ENCODE measurements at regions not wholly inside any gene's neighbourhood (a gene's known extent, or its start where the extent isn't known, plus 50 kb on each side); places are given as distances from the start of the nearest gene placed in this dataset.

DNA sequence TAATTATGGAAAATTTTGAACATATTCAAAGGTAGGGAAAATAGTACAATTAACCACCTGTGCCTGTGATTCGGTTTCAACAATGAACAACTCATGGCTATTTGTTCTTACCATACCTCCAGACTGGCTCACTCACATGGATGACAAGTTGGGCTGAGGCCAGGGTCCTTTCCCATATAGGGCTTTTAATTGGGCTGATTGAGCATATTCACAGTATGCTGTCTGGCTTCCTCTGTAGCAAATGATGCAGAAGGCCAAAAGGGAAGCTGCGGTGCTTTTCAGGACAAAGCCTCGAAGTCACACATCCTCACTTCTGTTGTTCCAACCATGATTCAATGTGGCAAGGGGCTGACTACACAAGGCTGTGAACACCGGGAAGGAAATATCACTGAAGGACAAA is 297.5 kb upstream of the SLC16A7 start:
- Histone ChIP-seq H3K79me2 (ENCODE audit: insufficient read depth, low read length) (no peaks in the 10 kb centered on the region), H3K9me3 (ENCODE audit: low read length) (no peaks in the 10 kb centered on the region), H3K9ac (ENCODE audit: insufficient read depth, low read depth, low read length) (no peak overlapping the region), H3K4me2 (ENCODE audit: low read depth, low read length) (no peak overlapping the region), H3K27ac (ENCODE audit: extremely low read length, insufficient read depth, low read length) (no peak overlapping the region), H2AFZ (ENCODE audit: low read length) (no peak overlapping the region), H3K4me3 (replicated peaks in 1 of 3; ENCODE audit: insufficient read depth in 1 of 3, low read depth in 2 of 3, low read length in 3 of 3) (no peak overlapping the region), H3K4me1 (ENCODE audit: insufficient read depth, low read length) (no peaks in the 10 kb centered on the region), H3K27me3 (ENCODE audit: control insufficient read depth in 1 of 2, insufficient read depth in 2 of 2, low read length in 2 of 2) (no peaks in the 10 kb centered on the region), H4K20me1 (ENCODE audit: insufficient read depth, low read length) (no peaks in the 10 kb centered on the region), H3K36me3 (replicated peaks in 1 of 2; ENCODE audit: control insufficient read depth in 1 of 2, insufficient read depth in 2 of 2, low read length in 2 of 2) (no peaks in the 10 kb centered on the region)
- in situ Hi-C loops (cut with HindIII; ENCODE audit: extremely low pct_ligation_motif_present, low pct_unique_long_range_greater_than_20kb) (no loop called here), intact Hi-C loops (cut with micrococcal nuclease; ENCODE audit: unreplicated experiment) (no loop called here)
- ChIA-PET POLR2A (no interaction called here), CTCF (ENCODE audit: low intra/inter-chr PET ratio, low total read pairs) (no interaction called here)
- WGBS (ENCODE audit: low lambda C conversion rate), result 27% methylated on average over 4 of the region's 4 CpGs
- DNase-seq (ENCODE audit: low spot score) (no peak), ATAC-seq (no peak), FAIRE-seq (no peak)
- BruUV-seq (replicated peaks), result no TSS peak
- TF ChIP-seq ZNF749 (CRISPR knock-in tag; IDR thresholded peaks at IDR 0.05; ENCODE audit: borderline replicate concordance) (no peak), DNMT3B (CRISPR knock-in tag; conservative IDR thresholded peaks at IDR 0.05) (no peak), SP5 (CRISPR knock-in tag; IDR thresholded peaks at IDR 0.05; ENCODE audit: borderline replicate concordance, low read depth) (no peak), ISX (CRISPR knock-in tag; conservative IDR thresholded peaks at IDR 0.05) (no peak), ZNF768 (CRISPR knock-in tag; IDR thresholded peaks at IDR 0.05) (no peak), ZNF550 (CRISPR knock-in tag; IDR thresholded peaks at IDR 0.05; ENCODE audit: borderline replicate concordance) (no peak), ZNF124 (CRISPR knock-in tag; IDR thresholded peaks at IDR 0.05) (no peak), FOXK2 (IDR thresholded peaks at IDR 0.05) (no peak), ZNF775 (CRISPR knock-in tag; IDR thresholded peaks at IDR 0.05; ENCODE audit: borderline replicate concordance) (no peak), NAIF1 (CRISPR knock-in tag; IDR thresholded peaks at IDR 0.05; ENCODE audit: borderline replicate concordance) (no peak), SMAD1 (CRISPR knock-in tag; IDR thresholded peaks at IDR 0.05; ENCODE audit: borderline replicate concordance, low read depth) (no peak), SSRP1 (CRISPR knock-in tag; IDR thresholded peaks at IDR 0.05) (no peak), TAF15 (IDR thresholded peaks at IDR 0.05; ENCODE audit: low read depth, low read length, poor library complexity, severe bottlenecking) (no peak)
- TF ChIP-seq, protein P1, sequence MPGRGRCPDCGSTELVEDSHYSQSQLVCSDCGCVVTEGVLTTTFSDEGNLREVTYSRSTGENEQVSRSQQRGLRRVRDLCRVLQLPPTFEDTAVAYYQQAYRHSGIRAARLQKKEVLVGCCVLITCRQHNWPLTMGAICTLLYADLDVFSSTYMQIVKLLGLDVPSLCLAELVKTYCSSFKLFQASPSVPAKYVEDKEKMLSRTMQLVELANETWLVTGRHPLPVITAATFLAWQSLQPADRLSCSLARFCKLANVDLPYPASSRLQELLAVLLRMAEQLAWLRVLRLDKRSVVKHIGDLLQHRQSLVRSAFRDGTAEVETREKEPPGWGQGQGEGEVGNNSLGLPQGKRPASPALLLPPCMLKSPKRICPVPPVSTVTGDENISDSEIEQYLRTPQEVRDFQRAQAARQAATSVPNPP (CRISPR knock-in tag; IDR thresholded peaks at IDR 0.05), result no peak
- TF ChIP-seq, protein P2, sequence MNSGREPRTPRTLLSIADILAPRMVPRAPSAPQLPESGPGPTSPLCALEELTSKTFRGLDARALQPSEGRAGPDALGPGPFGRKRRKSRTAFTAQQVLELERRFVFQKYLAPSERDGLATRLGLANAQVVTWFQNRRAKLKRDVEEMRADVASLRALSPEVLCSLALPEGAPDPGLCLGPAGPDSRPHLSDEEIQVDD (CRISPR knock-in tag; IDR thresholded peaks at IDR 0.05; ENCODE audit: borderline replicate concordance), result no peak
- TF ChIP-seq, protein P3, sequence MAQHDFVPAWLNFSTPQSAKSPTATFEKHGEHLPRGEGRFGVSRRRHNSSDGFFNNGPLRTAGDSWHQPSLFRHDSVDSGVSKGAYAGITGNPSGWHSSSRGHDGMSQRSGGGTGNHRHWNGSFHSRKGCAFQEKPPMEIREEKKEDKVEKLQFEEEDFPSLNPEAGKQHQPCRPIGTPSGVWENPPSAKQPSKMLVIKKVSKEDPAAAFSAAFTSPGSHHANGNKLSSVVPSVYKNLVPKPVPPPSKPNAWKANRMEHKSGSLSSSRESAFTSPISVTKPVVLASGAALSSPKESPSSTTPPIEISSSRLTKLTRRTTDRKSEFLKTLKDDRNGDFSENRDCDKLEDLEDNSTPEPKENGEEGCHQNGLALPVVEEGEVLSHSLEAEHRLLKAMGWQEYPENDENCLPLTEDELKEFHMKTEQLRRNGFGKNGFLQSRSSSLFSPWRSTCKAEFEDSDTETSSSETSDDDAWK (CRISPR knock-in tag; IDR thresholded peaks at IDR 0.05), result no peak
- TF ChIP-seq, protein P4, sequence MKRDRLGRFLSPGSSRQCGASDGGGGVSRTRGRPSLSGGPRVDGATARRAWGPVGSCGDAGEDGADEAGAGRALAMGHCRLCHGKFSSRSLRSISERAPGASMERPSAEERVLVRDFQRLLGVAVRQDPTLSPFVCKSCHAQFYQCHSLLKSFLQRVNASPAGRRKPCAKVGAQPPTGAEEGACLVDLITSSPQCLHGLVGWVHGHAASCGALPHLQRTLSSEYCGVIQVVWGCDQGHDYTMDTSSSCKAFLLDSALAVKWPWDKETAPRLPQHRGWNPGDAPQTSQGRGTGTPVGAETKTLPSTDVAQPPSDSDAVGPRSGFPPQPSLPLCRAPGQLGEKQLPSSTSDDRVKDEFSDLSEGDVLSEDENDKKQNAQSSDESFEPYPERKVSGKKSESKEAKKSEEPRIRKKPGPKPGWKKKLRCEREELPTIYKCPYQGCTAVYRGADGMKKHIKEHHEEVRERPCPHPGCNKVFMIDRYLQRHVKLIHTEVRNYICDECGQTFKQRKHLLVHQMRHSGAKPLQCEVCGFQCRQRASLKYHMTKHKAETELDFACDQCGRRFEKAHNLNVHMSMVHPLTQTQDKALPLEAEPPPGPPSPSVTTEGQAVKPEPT (CRISPR knock-in tag; IDR thresholded peaks at IDR 0.05; ENCODE audit: low read depth), result no peak
- TF ChIP-seq, protein P5, sequence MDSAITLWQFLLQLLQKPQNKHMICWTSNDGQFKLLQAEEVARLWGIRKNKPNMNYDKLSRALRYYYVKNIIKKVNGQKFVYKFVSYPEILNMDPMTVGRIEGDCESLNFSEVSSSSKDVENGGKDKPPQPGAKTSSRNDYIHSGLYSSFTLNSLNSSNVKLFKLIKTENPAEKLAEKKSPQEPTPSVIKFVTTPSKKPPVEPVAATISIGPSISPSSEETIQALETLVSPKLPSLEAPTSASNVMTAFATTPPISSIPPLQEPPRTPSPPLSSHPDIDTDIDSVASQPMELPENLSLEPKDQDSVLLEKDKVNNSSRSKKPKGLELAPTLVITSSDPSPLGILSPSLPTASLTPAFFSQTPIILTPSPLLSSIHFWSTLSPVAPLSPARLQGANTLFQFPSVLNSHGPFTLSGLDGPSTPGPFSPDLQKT (CRISPR knock-in tag; IDR thresholded peaks at IDR 0.05; ENCODE audit: borderline replicate concordance), result no peak
- TF ChIP-seq, protein P6, sequence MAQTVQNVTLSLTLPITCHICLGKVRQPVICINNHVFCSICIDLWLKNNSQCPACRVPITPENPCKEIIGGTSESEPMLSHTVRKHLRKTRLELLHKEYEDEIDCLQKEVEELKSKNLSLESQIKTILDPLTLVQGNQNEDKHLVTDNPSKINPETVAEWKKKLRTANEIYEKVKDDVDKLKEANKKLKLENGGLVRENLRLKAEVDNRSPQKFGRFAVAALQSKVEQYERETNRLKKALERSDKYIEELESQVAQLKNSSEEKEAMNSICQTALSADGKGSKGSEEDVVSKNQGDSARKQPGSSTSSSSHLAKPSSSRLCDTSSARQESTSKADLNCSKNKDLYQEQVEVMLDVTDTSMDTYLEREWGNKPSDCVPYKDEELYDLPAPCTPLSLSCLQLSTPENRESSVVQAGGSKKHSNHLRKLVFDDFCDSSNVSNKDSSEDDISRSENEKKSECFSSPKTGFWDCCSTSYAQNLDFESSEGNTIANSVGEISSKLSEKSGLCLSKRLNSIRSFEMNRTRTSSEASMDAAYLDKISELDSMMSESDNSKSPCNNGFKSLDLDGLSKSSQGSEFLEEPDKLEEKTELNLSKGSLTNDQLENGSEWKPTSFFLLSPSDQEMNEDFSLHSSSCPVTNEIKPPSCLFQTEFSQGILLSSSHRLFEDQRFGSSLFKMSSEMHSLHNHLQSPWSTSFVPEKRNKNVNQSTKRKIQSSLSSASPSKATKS (CRISPR knock-in tag; IDR thresholded peaks at IDR 0.05), result no peak

Measured in HepG2 (cell line).